ENCODE measurements at regions not wholly inside any gene's neighbourhood (a gene's known extent, or its start where the extent isn't known, plus 50 kb on each side); places are given as distances from the start of the nearest gene placed in this dataset.
"Not testable (repeated sequence)": the region's sequence is repeated elsewhere in the genome, so short reads cannot be mapped to it uniquely, and the experiment has no call there.

GRCh38 chr3:118765636-118766305, 268.9 kb downstream of the IGSF11 start:
- no peak for DNase-seq

- no peak for DNase-seq
These were observed 268.4 kb downstream of the IGSF11 start for GRCh38 chr3:118766306-118766669.

- DNase-seq = no peak
These were observed 262.6 kb downstream of the IGSF11 start for GRCh38 chr3:118772036-118772435.

- DNase-seq = no peak
These were observed 262.1 kb downstream of the IGSF11 start for GRCh38 chr3:118772547-118773011.

- no peak for DNase-seq
These were observed 259.6 kb downstream of the IGSF11 start for GRCh38 chr3:118775021-118775420.

- DNase-seq = no peak
These were observed 256.4 kb downstream of the IGSF11 start for GRCh38 chr3:118778201-118778600.

GRCh38 chr3:118781232-118781631, 253.4 kb downstream of the IGSF11 start:
- DNase-seq = no peak

GRCh38 chr3:118781839-118782238, 252.8 kb downstream of the IGSF11 start:
- no peak for DNase-seq

- DNase-seq = no peak
These were observed 251.9 kb downstream of the IGSF11 start for GRCh38 chr3:118782755-118783202.

- no peak for DNase-seq
These were observed 249.2 kb downstream of the IGSF11 start for GRCh38 chr3:118785415-118785814.

GRCh38 chr3:118791246-118791645, 243.4 kb downstream of the IGSF11 start:
- no peak for DNase-seq

GRCh38 chr3:118792191-118792590, 242.5 kb downstream of the IGSF11 start:
- no peak for DNase-seq

- DNase-seq = no peak
These were observed 241.5 kb downstream of the IGSF11 start for GRCh38 chr3:118793176-118793575.

GRCh38 chr3:118799303-118799702, 235.3 kb downstream of the IGSF11 start:
- no peak for DNase-seq

GRCh38 chr3:118801899-118802298, 232.7 kb downstream of the IGSF11 start:
- no peak for DNase-seq

- no peak for DNase-seq
These were observed 232.1 kb downstream of the IGSF11 start for GRCh38 chr3:118802325-118803095.

GRCh38 chr3:118803096-118803476, 231.6 kb downstream of the IGSF11 start:
- no peak for DNase-seq

- DNase-seq = no peak
These were observed 229.6 kb downstream of the IGSF11 start for GRCh38 chr3:118805007-118805406.

- no peak for DNase-seq
These were observed 228.2 kb downstream of the IGSF11 start for GRCh38 chr3:118806423-118806822.

- DNase-seq = not testable (repeated sequence)
These were observed 227.3 kb downstream of the IGSF11 start for GRCh38 chr3:118807349-118807748.

GRCh38 chr3:118808723-118809122, 225.9 kb downstream of the IGSF11 start:
- DNase-seq = no peak

- DNase-seq = no peak
These were observed 224.7 kb downstream of the IGSF11 start for GRCh38 chr3:118809696-118810498.

- no peak for DNase-seq
These were observed 224.1 kb downstream of the IGSF11 start for GRCh38 chr3:118810499-118811035.

All from HCEC 1CT (cell line).